GM12892 (cell line): ENCODE measurements at regions not wholly inside any gene's neighbourhood (a gene's known extent, or its start where the extent isn't known, plus 50 kb on each side); places are given as distances from the start of the nearest gene placed in this dataset.

Experiments used
- POLR2A ChIP-seq: IDR thresholded peaks from 2 replicates; pipeline ENCODE4 v1.6.1; 2011; ENCODE audit warnings: low read depth, low read length, control low read depth
- POLR2AphosphoS5 ChIP-seq: IDR thresholded peaks from 2 replicates; pipeline ENCODE4 v1.6.1; 2011; ENCODE audit warnings: low read depth, low read length, control low read depth

- no peak for TF ChIP-seq POLR2A
- no peak for TF ChIP-seq POLR2AphosphoS5
These were observed 125.0 kb downstream of the TRMT11 start for GRCh38 chr6:126111327-126111726.
